KMS-11 (cell line): ENCODE measurements at regions not wholly inside any gene's neighbourhood (a gene's known extent, or its start where the extent isn't known, plus 50 kb on each side); places are given as distances from the start of the nearest gene placed in this dataset.

Experiments used
- H2AFZ ChIP-seq: fragments of 200-600 bp; sonication (generic); 2 replicates; pipeline ENCODE4 v1.6.1; 2016; ENCODE audit warnings: antibody characterized with exemption, mixed run types, low read depth
- H3K27ac ChIP-seq: fragments of 200-600 bp; sonication (generic); 2 replicates; pipeline ENCODE4 v1.6.1; 2016; ENCODE audit warnings: mild to moderate bottlenecking, mixed run types
- H3K27me3 ChIP-seq: fragments of 200-600 bp; sonication (generic); 2 replicates; pipeline ENCODE4 v1.6.1; 2017; ENCODE audit warnings: mild to moderate bottlenecking, low read depth, mixed run types, moderate library complexity; ENCODE audit not compliant: insufficient read depth
- H3K36me3 ChIP-seq: fragments of 200-600 bp; sonication (generic); 2 replicates; pipeline ENCODE4 v1.6.1; 2017; ENCODE audit warnings: mild to moderate bottlenecking, mixed run types; ENCODE audit not compliant: insufficient read depth
- H3K4me1 ChIP-seq: fragments of 200-600 bp; sonication (generic); 2 replicates; pipeline ENCODE4 v1.6.1; 2016; ENCODE audit warnings: mild to moderate bottlenecking, low read depth, mixed run types; ENCODE audit not compliant: poor library complexity, severe bottlenecking
- H3K4me2 ChIP-seq: fragments of 200-600 bp; sonication (generic); 2 replicates; pipeline ENCODE4 v1.7.0; 2016; ENCODE audit warnings: mild to moderate bottlenecking, mixed run types
- H3K4me3 ChIP-seq: fragments of 200-600 bp; sonication (generic); IDR thresholded peaks from 2 replicates; pipeline ENCODE4 v1.6.1; 2017; ENCODE audit warnings: low read depth, low read length, mixed read lengths; ENCODE audit not compliant: insufficient read depth
- H3K79me2 ChIP-seq: fragments of 200-600 bp; sonication (generic); 2 replicates; pipeline ENCODE4 v1.6.1; 2016; ENCODE audit warnings: low read depth, mixed run types; ENCODE audit not compliant: insufficient read depth
- H3K9ac ChIP-seq: fragments of 200-600 bp; sonication (generic); 2 replicates; pipeline ENCODE4 v1.6.1; 2016; ENCODE audit warnings: mild to moderate bottlenecking, mixed run types
- H4K20me1 ChIP-seq: fragments of 200-600 bp; sonication (generic); 2 replicates; pipeline ENCODE4 v1.6.1; 2016; ENCODE audit warnings: mild to moderate bottlenecking, mixed run types; ENCODE audit not compliant: insufficient read depth
- TF ChIP-seq, protein P1 (sequence below): fragments of 200-600 bp; sonication (generic); conservative IDR thresholded peaks from 2 replicates; pipeline ENCODE4 v1.6.1; 2017; ENCODE audit warnings: low read depth, mild to moderate bottlenecking, antibody characterized with exemption, low read length, moderate library complexity, mixed read lengths

DNA sequence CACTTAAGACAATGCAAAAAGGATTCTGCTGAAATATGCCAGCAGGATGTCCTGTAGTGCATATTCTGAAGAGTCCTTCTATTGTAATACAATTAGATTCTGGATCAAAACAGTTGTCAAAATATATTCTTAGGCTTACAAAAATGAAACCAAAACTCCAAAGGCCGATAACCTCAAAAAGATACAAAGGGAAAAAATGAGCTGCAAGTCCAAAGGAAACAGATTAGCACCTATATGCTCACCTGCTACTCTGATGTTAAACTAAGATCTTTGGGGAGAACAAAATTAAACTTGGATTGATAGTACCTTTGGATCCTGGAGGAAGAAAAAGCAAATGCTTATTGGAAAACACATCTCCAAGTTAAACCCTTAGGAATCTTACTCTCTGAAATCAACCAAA is 397.1 kb downstream of the SPATA31D1 start:
- Histone ChIP-seq H2AFZ (no peak overlapping the region), H3K36me3 (no peaks in the 10 kb centered on the region), H3K4me2 (no peak overlapping the region), H3K27ac (no peak overlapping the region), H4K20me1 (no peaks in the 10 kb centered on the region), H3K9ac (no peak overlapping the region), H3K4me3 (no peak overlapping the region), H3K27me3 (no peaks in the 10 kb centered on the region), H3K79me2 (no peaks in the 10 kb centered on the region), H3K4me1 (no peaks in the 10 kb centered on the region)
- TF ChIP-seq, protein P1, sequence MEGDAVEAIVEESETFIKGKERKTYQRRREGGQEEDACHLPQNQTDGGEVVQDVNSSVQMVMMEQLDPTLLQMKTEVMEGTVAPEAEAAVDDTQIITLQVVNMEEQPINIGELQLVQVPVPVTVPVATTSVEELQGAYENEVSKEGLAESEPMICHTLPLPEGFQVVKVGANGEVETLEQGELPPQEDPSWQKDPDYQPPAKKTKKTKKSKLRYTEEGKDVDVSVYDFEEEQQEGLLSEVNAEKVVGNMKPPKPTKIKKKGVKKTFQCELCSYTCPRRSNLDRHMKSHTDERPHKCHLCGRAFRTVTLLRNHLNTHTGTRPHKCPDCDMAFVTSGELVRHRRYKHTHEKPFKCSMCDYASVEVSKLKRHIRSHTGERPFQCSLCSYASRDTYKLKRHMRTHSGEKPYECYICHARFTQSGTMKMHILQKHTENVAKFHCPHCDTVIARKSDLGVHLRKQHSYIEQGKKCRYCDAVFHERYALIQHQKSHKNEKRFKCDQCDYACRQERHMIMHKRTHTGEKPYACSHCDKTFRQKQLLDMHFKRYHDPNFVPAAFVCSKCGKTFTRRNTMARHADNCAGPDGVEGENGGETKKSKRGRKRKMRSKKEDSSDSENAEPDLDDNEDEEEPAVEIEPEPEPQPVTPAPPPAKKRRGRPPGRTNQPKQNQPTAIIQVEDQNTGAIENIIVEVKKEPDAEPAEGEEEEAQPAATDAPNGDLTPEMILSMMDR = no peak

DNA sequence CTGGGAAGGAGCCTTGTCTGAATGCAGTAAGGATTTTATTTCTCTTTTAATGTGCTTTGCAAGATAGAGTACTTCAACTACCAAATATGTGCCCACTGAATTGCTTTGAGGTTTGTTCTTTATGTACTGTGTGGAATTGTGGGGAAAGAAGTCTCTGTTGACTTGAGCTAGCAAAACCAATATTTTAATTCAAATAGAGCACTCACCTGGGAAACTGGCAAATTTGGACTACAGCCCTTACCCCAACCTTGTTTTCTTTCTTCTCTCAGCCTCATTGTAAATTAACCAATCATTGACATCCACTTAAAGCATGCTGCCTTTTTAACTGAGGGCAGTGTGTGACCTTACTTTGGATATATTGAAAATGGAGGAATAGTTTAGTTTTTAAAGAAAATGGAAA is 409.0 kb downstream of the SPATA31D1 start:
- Histone ChIP-seq H2AFZ (no peak overlapping the region), H3K27me3 (no peaks in the 10 kb centered on the region), H3K4me1 (no peaks in the 10 kb centered on the region), H4K20me1 (no peaks in the 10 kb centered on the region), H3K79me2 (no peaks in the 10 kb centered on the region), H3K9ac (no peak overlapping the region), H3K4me2 (no peak overlapping the region), H3K27ac (no peak overlapping the region), H3K4me3 (no peak overlapping the region), H3K36me3 (no peaks in the 10 kb centered on the region)
- TF ChIP-seq, protein P1 = no peak

DNA sequence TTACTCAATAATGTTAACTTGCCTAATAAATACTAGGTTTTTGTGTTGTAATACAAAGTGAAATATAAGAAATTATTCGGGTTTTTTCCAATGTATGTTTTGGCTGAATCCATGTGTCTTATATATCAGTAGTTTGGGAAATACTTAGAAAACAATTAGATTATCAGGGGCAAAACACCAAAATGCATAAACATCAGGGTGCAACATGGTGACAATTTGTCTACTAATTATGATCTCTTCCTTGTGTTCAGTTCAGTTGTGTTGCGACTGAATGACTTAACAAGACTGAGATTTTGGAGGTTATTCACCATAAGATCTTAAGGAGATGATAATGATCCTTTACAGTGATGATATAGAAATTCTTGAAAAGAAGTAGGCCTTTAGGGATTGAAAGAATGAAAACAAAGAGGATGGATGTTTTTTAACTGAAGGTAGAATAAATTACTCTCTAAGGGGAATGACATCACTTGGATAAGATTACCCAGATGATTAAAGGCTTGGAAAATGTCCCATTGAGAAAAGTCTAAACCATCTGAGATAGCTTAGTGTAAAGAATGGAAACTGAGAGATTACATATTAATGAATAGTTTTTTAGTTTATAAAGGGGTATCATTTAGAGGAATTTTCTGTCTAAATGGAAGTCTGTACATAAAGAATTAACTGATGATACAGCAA is 415.8 kb downstream of the SPATA31D1 start:
- no peaks in the 10 kb centered on the region for H3K27me3 ChIP-seq
- no peaks in the 10 kb centered on the region for H3K79me2 ChIP-seq
- H3K4me3 ChIP-seq = no peak overlapping the region
- H3K9ac ChIP-seq = no peak overlapping the region
- H3K4me1 ChIP-seq = peaks cover 20% of the 10 kb centered on the region
- H3K4me2 ChIP-seq = no peak overlapping the region
- H2AFZ ChIP-seq = no peak overlapping the region
- no peak overlapping the region for H3K27ac ChIP-seq
- TF ChIP-seq, protein P1 = no peak
- no peaks in the 10 kb centered on the region for H4K20me1 ChIP-seq
- H3K36me3 ChIP-seq = no peaks in the 10 kb centered on the region

DNA sequence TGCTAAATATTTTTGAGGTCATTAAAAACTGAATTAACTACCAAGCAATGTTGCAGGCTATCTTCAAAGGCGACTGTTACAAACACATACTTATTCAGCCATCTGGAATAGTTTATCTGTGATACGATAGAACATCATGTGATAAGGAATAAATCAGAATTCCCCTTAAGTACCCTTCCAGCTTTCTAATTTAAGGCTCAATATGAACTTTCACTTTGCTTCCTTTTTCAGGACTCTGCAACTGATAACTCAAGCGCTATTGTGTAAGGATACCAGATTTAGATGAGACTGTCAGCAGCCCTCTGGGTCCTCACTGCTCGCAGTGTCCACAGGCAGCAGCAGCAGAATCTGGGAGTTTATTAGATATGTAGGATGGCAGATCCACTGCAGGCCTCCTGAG is 416.3 kb downstream of the SPATA31D1 start:
- no peak overlapping the region for H3K4me2 ChIP-seq
- no peaks in the 10 kb centered on the region for H3K36me3 ChIP-seq
- H3K4me3 ChIP-seq = no peak overlapping the region
- H3K9ac ChIP-seq = no peak overlapping the region
- H2AFZ ChIP-seq = no peak overlapping the region
- no peaks in the 10 kb centered on the region for H4K20me1 ChIP-seq
- TF ChIP-seq, protein P1 = no peak
- no peaks in the 10 kb centered on the region for H3K27me3 ChIP-seq
- H3K4me1 ChIP-seq = peaks cover 25% of the 10 kb centered on the region
- H3K27ac ChIP-seq = no peak overlapping the region
- H3K79me2 ChIP-seq = no peaks in the 10 kb centered on the region
